Testis (tissue), 2 donors: ENCODE measurements at regions not wholly inside any gene's neighbourhood (a gene's known extent, or its start where the extent isn't known, plus 50 kb on each side); places are given as distances from the start of the nearest gene placed in this dataset.

Source experiments
- DNase-seq: peaks from one replicate; pipeline ENCODE4 v3.0.0-alpha.2; 2019
- H3K27ac ChIP-seq, 2 donors: fragments of 200-600 bp; sonication (generic); one replicate each; pipeline ENCODE4 v1.5.1; 2019
- H3K27me3 ChIP-seq: fragments of 200-600 bp; sonication (generic); one replicate; pipeline ENCODE4 v1.5.1; 2019
- H3K36me3 ChIP-seq: fragments of 200-600 bp; sonication (generic); one replicate; pipeline ENCODE4 v1.5.1; 2017; ENCODE audit warnings: low read depth; ENCODE audit errors: missing control alignments
- H3K4me1 ChIP-seq: fragments of 200-600 bp; sonication (generic); one replicate; pipeline ENCODE4 v1.5.1; 2019
- H3K4me3 ChIP-seq, 2 donors: fragments of 200-600 bp; sonication (generic); one replicate each; pipeline ENCODE4 v1.5.1; 2017 to 2019
- H3K9me3 ChIP-seq: fragments of 200-600 bp; sonication (generic); one replicate; pipeline ENCODE4 v1.5.1; 2017
- POLR2A ChIP-seq: fragments of 450-650 bp; IDR thresholded peaks from one replicate; pipeline ENCODE4 v1.6.1; 2017; ENCODE audit warnings: antibody characterized with exemption, mild to moderate bottlenecking, moderate library complexity
- WGBS, 2 donors: methylation state at CpG; one replicate each; pipeline ENCODE4 v1.1.5; 2018; 5-methylcytosine and 5-hydroxymethylcytosine counted together
- intact Hi-C: fragments of 100-400 bp; cut with DNase I; formaldehyde crosslinking; loops from one replicate; pipeline ENCODE4 v1.15.1; 2023; ENCODE audit warnings: low total_unique reads
- TF ChIP-seq, protein P1 (sequence below), 3 experiments: fragments of 450-650 bp in 2 of 3; fragments of 200-600 bp in 1 of 3; sonication (generic) in 1 of 3; IDR thresholded peaks; one replicate each; pipeline ENCODE4 v1.5.1; 2016 to 2019; ENCODE audit warnings: antibody characterized with exemption in 3 of 3, mild to moderate bottlenecking in 2 of 3, moderate library complexity in 1 of 3

DNA sequence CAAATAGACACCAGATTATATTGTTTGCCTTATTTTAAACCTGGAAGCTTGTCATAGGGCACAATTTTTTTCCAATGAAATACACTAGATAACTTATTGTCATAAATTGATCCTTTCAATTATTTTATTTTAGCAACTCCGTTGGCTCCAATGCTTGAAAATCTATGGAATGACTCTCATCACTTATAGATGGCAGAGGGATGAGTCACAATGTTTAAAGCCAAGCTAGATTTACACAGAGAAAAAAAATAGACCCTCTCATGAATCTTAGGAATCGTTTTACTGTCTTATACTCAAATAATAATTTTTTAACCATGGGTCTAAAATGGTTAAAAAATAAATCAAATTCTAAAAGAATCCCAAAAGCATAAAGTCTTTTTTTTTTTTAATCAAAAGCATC is 1276.6 kb upstream of the FLRT2 start:
- no peaks in the 10 kb centered on the region for H3K9me3 ChIP-seq
- H3K36me3 ChIP-seq: no peaks in the 10 kb centered on the region
- H3K4me3 ChIP-seq: no peak overlapping the region
- H3K27ac ChIP-seq: no peak overlapping the region
- DNase-seq: no peak
- intact Hi-C loops: no loop called here
- 86 to 88% methylated on average over 2 of the region's 2 CpGs for WGBS, 2 donors
- no peaks in the 10 kb centered on the region for H3K27me3 ChIP-seq
- no peaks in the 10 kb centered on the region for H3K4me1 ChIP-seq
- no peak for TF ChIP-seq POLR2A
- TF ChIP-seq, protein P1, sequence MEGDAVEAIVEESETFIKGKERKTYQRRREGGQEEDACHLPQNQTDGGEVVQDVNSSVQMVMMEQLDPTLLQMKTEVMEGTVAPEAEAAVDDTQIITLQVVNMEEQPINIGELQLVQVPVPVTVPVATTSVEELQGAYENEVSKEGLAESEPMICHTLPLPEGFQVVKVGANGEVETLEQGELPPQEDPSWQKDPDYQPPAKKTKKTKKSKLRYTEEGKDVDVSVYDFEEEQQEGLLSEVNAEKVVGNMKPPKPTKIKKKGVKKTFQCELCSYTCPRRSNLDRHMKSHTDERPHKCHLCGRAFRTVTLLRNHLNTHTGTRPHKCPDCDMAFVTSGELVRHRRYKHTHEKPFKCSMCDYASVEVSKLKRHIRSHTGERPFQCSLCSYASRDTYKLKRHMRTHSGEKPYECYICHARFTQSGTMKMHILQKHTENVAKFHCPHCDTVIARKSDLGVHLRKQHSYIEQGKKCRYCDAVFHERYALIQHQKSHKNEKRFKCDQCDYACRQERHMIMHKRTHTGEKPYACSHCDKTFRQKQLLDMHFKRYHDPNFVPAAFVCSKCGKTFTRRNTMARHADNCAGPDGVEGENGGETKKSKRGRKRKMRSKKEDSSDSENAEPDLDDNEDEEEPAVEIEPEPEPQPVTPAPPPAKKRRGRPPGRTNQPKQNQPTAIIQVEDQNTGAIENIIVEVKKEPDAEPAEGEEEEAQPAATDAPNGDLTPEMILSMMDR (IDR thresholded peaks at IDR 0.05): no peak

DNA sequence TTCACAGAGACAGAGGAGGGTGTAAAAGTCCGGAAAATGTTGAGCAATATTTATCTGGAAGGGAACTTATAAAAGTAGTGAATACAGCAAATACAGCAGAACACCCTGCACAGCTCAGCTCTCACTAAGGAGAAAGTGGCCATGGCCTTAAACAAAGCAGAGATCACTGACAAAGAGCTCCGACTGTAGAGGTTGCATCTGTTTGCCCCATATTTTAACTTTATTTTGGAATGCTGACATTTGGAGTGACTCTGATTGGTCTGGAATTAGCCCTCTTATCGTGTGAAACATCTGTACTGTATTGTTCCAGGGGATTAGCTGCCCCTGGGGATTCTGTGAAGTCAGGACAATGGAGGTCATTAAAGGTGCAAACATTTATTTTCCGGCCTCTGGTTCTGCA is 1275.7 kb upstream of the FLRT2 start:
- no peaks in the 10 kb centered on the region for H3K4me1 ChIP-seq
- TF ChIP-seq POLR2A: no peak
- TF ChIP-seq, protein P1 (IDR thresholded peaks at IDR 0.05): no peak
- WGBS, 2 donors: 15 to 26% methylated on average over 4 of the region's 4 CpGs
- H3K36me3 ChIP-seq: no peaks in the 10 kb centered on the region
- no peak overlapping the region for H3K4me3 ChIP-seq
- intact Hi-C loops: no loop called here
- H3K9me3 ChIP-seq: no peaks in the 10 kb centered on the region
- peak; percentile 23 for DNase-seq
- no peak overlapping the region for H3K27ac ChIP-seq
- no peaks in the 10 kb centered on the region for H3K27me3 ChIP-seq

DNA sequence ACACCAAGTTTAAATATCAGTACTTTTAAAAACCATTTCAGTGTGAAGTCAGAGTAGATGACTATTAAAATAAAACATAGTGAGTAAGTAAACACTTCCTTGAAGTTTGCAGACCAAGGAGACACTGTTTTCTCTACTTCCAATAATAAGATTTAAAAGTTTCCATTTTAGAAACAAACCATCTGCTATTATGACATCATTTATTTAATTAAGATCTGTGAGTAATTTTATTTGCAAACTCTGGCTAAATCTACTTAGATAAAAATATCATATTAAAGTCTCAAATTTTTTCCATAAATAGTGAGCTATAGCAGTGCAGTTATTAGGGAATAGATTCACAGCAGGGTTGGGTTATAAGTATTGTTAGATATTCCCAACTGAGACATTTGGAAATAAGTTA is 1267.0 kb upstream of the FLRT2 start:
- TF ChIP-seq POLR2A: no peak
- TF ChIP-seq, protein P1 (IDR thresholded peaks at IDR 0.05): no peak

DNA sequence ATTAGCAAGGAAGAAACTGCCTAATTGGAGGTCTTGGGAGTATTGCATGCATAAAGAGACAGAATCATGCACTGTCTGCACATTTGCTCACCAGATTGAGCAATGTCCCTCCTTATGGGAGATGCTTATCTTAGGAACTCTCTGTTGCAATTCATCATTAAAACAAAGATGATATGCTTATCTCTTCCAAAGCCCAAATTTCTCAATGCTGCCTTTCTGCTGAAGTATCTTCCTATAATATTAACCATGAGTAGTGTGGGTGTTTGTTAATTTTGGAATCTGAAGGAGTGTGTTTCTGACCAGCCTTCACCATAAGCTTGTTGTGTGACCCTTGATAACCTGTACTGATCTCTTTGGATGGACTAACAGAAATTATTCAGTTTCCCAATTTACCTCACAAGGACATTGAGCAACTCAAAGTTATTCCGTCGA is 1257.6 kb upstream of the FLRT2 start:
- no peak overlapping the region for H3K4me3 ChIP-seq
- no peaks in the 10 kb centered on the region for H3K27me3 ChIP-seq
- no peaks in the 10 kb centered on the region for H3K9me3 ChIP-seq
- TF ChIP-seq, protein P1 (IDR thresholded peaks at IDR 0.05): no peak
- TF ChIP-seq POLR2A: no peak
- intact Hi-C loops: no loop called here
- H3K36me3 ChIP-seq: no peaks in the 10 kb centered on the region
- 54 to 60% methylated on average over 2 of the region's 2 CpGs for WGBS, 2 donors
- DNase-seq: no peak
- peaks cover 3% of the 10 kb centered on the region for H3K4me1 ChIP-seq
- no peak overlapping the region for H3K27ac ChIP-seq

More for the DNA sequence above, 1267.0 kb upstream of the FLRT2 start:
- Histone ChIP-seq H3K4me1 (no peaks in the 10 kb centered on the region), H3K27ac (no peak overlapping the region), H3K36me3 (no peaks in the 10 kb centered on the region), H3K27me3 (no peaks in the 10 kb centered on the region), H3K4me3 (no peak overlapping the region), H3K9me3 (no peaks in the 10 kb centered on the region)
- intact Hi-C loops: no loop called here
- no peak for DNase-seq

DNA sequence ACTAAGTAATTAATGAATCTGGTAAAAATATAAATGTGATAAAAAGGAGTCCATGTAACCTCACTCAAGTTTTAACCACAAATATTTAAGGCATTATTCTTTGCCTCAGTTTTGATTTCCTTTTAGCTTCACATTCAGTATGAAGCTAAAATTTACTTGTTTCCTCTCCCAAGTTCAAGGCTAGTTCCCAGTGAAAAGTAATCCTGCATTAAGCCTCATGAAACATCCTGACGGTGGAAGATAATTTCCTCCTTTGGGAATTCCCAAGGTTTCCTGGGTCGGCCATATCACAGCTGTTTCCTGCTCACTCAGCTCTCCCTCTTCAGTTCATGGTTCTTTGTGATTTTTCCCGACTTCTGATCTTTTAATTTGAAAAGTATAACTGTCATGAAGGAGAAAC is 1256.8 kb upstream of the FLRT2 start:
- Histone ChIP-seq H3K4me3 (no peak overlapping the region), H3K36me3 (no peaks in the 10 kb centered on the region), H3K27ac (no peak overlapping the region), H3K27me3 (no peaks in the 10 kb centered on the region), H3K9me3 (no peaks in the 10 kb centered on the region), H3K4me1 (peaks cover 3% of the 10 kb centered on the region)
- TF ChIP-seq, protein P1 (IDR thresholded peaks at IDR 0.05): no peak
- TF ChIP-seq POLR2A: no peak
- 5 to 6% methylated on average over 3 of the region's 3 CpGs for WGBS, 2 donors
- intact Hi-C loops: no loop called here
- no peak for DNase-seq
